ENCODE measurements at regions not wholly inside any gene's neighbourhood (a gene's known extent, or its start where the extent isn't known, plus 50 kb on each side); places are given as distances from the start of the nearest gene placed in this dataset.

DNA sequence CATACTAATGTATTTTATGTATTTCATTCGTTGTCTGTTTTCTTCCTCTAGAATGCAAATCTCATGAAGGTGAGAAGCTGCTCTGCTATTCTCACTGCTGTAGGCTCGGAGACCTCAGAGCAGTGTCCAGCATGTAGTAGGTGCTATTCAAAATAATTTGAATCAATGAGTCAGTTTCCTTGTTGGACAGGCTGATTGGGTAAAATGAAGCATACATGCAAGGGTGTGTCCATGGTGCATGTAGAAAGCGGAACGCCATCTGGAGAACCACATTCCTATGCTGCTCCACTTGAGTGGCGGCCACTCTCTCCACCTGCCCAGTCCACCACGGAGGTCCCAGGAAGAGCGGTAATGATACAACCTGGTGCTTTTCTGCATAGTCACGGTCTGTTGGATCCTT lies 412.1 kb downstream of the QKI start:
- 68 to 78% methylated on average over 8 of the region's 8 CpGs for WGBS, 2 donors
- DNase-seq (ENCODE audit: low spot score in 2 of 2) = no peak
- Histone ChIP-seq H3K36me3 (no peaks in the 10 kb centered on the region), H3K4me3 (no peak overlapping the region), H3K9me3 (peaks cover 0 to 3% (median 0%) of the 10 kb centered on the region in 4 donors), H3K27ac (no peak overlapping the region), H3K27me3 (no peaks in the 10 kb centered on the region), H3K4me1 (peaks cover 0 to 12% (median 0%) of the 10 kb centered on the region in 4 donors)
- TF ChIP-seq POLR2A (IDR thresholded peaks at IDR 0.05) (no peak), EP300 (IDR thresholded peaks at IDR 0.05) (no peak)
- TF ChIP-seq, protein P1, sequence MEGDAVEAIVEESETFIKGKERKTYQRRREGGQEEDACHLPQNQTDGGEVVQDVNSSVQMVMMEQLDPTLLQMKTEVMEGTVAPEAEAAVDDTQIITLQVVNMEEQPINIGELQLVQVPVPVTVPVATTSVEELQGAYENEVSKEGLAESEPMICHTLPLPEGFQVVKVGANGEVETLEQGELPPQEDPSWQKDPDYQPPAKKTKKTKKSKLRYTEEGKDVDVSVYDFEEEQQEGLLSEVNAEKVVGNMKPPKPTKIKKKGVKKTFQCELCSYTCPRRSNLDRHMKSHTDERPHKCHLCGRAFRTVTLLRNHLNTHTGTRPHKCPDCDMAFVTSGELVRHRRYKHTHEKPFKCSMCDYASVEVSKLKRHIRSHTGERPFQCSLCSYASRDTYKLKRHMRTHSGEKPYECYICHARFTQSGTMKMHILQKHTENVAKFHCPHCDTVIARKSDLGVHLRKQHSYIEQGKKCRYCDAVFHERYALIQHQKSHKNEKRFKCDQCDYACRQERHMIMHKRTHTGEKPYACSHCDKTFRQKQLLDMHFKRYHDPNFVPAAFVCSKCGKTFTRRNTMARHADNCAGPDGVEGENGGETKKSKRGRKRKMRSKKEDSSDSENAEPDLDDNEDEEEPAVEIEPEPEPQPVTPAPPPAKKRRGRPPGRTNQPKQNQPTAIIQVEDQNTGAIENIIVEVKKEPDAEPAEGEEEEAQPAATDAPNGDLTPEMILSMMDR (IDR thresholded peaks at IDR 0.05) = no peak

DNA sequence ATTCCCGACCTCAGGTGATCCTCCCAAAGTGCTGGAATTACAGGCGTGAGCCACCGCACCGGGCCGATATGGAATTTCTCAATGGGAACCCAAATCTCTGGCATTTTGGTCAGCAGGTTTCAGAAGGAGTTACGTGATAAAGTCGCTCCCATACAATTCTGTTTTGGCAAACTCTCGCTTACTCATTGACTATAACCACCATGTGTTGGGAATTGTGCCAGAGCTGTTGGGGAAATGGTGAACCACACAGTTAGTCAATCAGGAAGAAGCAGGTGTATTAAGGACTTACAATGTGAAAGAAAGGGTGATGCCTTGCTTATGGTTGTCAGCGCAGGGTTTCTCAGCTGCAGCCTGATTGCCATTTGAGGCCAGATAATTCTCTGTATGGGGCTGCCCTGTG lies 410.5 kb downstream of the QKI start:
- TF ChIP-seq EP300 (IDR thresholded peaks at IDR 0.05) (no peak), POLR2A (IDR thresholded peaks at IDR 0.05) (no peak)
- TF ChIP-seq, protein P1 (IDR thresholded peaks at IDR 0.05) = no peak
- Histone ChIP-seq H3K36me3 (no peaks in the 10 kb centered on the region), H3K4me1 (peaks cover 0 to 12% (median 0%) of the 10 kb centered on the region in 4 donors), H3K9me3 (no peaks in the 10 kb centered on the region), H3K27ac (no peak overlapping the region), H3K27me3 (no peaks in the 10 kb centered on the region), H3K4me3 (no peak overlapping the region)
- WGBS, 2 donors = 92 to 93% methylated on average over 9 of the region's 9 CpGs
- DNase-seq (ENCODE audit: low spot score in 2 of 2) = no peak

- no peak overlapping the region for H3K27ac ChIP-seq
- no peaks in the 10 kb centered on the region for H3K27me3 ChIP-seq
- H3K36me3 ChIP-seq = no peaks in the 10 kb centered on the region
- H3K4me1 ChIP-seq = peaks cover 0 to 12% (median 0%) of the 10 kb centered on the region in 4 donors
- H3K9me3 ChIP-seq = no peaks in the 10 kb centered on the region
- DNase-seq (ENCODE audit: low spot score in 2 of 2) = no peak
- TF ChIP-seq, protein P1 (IDR thresholded peaks at IDR 0.05) = no peak
- no peak for TF ChIP-seq POLR2A (IDR thresholded peaks at IDR 0.05)
- TF ChIP-seq EP300 (IDR thresholded peaks at IDR 0.05) = no peak
- 80 to 83% methylated on average over 5 of the region's 5 CpGs for WGBS, 2 donors
- no peak overlapping the region for H3K4me3 ChIP-seq
Measured at GRCh38 chr6:163823577-163823976, 409.1 kb downstream of the QKI start.

DNA sequence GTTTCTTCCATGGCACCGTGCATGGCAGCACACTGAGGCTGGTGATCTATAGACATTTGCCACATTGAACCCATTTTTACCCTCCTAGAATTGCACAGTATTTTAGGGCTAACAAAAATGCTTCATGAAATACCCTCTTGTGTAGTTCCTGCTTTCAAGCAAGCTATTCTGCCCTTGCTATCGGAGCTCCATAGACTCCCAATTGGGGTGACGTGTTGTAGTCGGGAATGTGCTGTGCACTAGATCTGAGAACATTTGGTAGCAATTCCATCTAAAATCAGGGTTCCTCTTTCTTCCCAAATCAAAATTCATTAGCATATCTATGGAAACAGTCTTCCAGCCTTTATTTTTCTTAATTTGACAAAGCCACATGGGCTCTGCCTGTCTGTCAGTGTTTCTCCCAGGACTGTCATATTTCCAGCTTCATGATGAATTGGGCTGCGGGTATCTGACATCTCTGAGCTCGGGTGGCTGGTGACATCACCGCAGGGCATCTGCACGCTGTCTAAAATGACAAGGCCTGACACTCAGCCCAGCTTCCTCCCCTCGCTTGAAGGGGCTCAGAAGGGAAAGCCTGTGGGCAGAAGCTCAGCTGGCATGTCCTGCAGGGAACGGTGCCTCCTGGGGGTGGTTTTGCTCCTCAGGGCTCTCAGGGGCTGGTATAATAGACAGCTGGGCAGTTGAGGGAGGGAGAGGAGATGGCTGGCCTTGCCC lies 406.4 kb downstream of the QKI start:
- no peaks in the 10 kb centered on the region for H3K4me1 ChIP-seq
- no peak overlapping the region for H3K27ac ChIP-seq
- no peak for DNase-seq (ENCODE audit: low spot score in 2 of 2)
- no peaks in the 10 kb centered on the region for H3K9me3 ChIP-seq
- TF ChIP-seq POLR2A (IDR thresholded peaks at IDR 0.05) (no peak), EP300 (IDR thresholded peaks at IDR 0.05) (no peak)
- TF ChIP-seq, protein P1 (IDR thresholded peaks at IDR 0.05) = no peak
- no peaks in the 10 kb centered on the region for H3K36me3 ChIP-seq
- H3K27me3 ChIP-seq = no peaks in the 10 kb centered on the region
- 90 to 91% methylated on average over 9 to 10 of the region's 10 CpGs for WGBS, 2 donors
- H3K4me3 ChIP-seq = no peak overlapping the region

DNA sequence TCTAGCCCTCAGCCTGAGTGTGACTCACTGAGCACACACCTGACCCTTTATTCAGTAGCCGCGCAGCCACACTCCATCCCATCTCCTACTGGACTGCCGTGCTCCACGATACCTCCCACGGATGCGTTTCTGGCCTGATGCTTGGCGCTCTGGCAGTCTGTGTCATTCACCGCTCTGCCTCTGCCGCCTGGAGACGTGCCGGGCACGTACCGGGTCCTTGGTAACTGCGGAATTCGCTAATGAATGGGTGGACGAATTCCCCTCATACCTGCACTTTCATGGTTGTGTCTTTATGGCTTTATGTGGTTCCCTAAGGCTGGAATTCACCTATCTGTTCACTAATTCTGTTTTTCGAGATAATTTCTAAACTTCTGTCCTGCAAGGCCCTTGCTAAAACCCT lies 405.7 kb downstream of the QKI start:
- Histone ChIP-seq H3K36me3 (no peaks in the 10 kb centered on the region), H3K27me3 (no peaks in the 10 kb centered on the region), H3K4me3 (no peak overlapping the region), H3K27ac (no peak overlapping the region), H3K4me1 (no peaks in the 10 kb centered on the region), H3K9me3 (no peaks in the 10 kb centered on the region)
- no peak for DNase-seq (ENCODE audit: low spot score in 2 of 2)
- TF ChIP-seq EP300 (IDR thresholded peaks at IDR 0.05) (no peak), POLR2A (IDR thresholded peaks at IDR 0.05) (no peak)
- TF ChIP-seq, protein P1 (IDR thresholded peaks at IDR 0.05) = no peak
- WGBS, 2 donors = 95 to 96% methylated on average over 17 of the region's 17 CpGs

All from tibial nerve (tissue), 4 donors.